CD8-positive, alpha-beta memory T cell (primary cell): ENCODE measurements at regions not wholly inside any gene's neighbourhood (a gene's known extent, or its start where the extent isn't known, plus 50 kb on each side); places are given as distances from the start of the nearest gene placed in this dataset.

Experiments used
- CTCF ChIA-PET: fragments of 350-600 bp; sonication (Branson Sonifier 250); formaldehyde crosslinking; loops from one replicate; lab custom pipeline; 2021; ENCODE audit warnings: antibody characterized with exemption; lab: Charles Lee
- POLR2A ChIA-PET: fragments of 350-600 bp; sonication (Branson Sonifier 250); formaldehyde crosslinking; loops from one replicate; lab custom pipeline; 2021; ENCODE audit warnings: antibody characterized with exemption; lab: Charles Lee
- DNase-seq, 5 donors: peaks; one replicate each; pipeline versions ENCODE4 v3.0.0 to v3.0.0-alpha.2; 2020 to 2022; ENCODE audit warnings: mixed read lengths in 1 of 5
- H3K27ac ChIP-seq: one replicate; pipeline ENCODE4 v1.7.0; 2013; ENCODE audit warnings: low read depth, mild to moderate bottlenecking, low read length, moderate library complexity
- H3K27me3 ChIP-seq: 2 replicates; pipeline ENCODE4 v1.7.0; 2013; ENCODE audit warnings: low read length, mild to moderate bottlenecking; ENCODE audit not compliant: insufficient read depth, poor library complexity, severe bottlenecking
- H3K36me3 ChIP-seq: 2 replicates; pipeline ENCODE4 v1.7.0; 2013; ENCODE audit warnings: mild to moderate bottlenecking, low read length, moderate library complexity; ENCODE audit not compliant: insufficient read depth
- H3K4me1 ChIP-seq: 2 replicates; pipeline ENCODE4 v1.7.0; 2013; ENCODE audit warnings: mild to moderate bottlenecking, low read length, moderate library complexity; ENCODE audit not compliant: insufficient read depth
- H3K4me3 ChIP-seq: 2 replicates; pipeline ENCODE4 v1.7.0; 2013; ENCODE audit warnings: mild to moderate bottlenecking, low read length
- H3K9me3 ChIP-seq: 2 replicates; pipeline ENCODE4 v1.7.0; 2013; ENCODE audit warnings: mild to moderate bottlenecking, low read length
- H3K27ac Mint-ChIP-seq, 8 donors: one replicate each; pipeline ENCODE4 v1.8.0; 2020 to 2021; ENCODE audit warnings: mixed read lengths in 8 of 8, mild to moderate bottlenecking in 6 of 8, inconsistent platforms in 3 of 8, moderate library complexity in 3 of 8
- H3K27me3 Mint-ChIP-seq, 2 donors: one replicate each; pipeline ENCODE4 v1.8.0; 2020 to 2021; ENCODE audit warnings: mixed read lengths in 2 of 2, mild to moderate bottlenecking in 1 of 2, moderate library complexity in 1 of 2
- H3K36me3 Mint-ChIP-seq, 3 donors: one replicate each; pipeline ENCODE4 v1.8.0; 2020 to 2021; ENCODE audit warnings: mixed read lengths in 3 of 3, inconsistent platforms in 1 of 3, mild to moderate bottlenecking in 1 of 3
- H3K4me1 Mint-ChIP-seq, 3 donors: one replicate each; pipeline ENCODE4 v1.8.0; 2020 to 2021; ENCODE audit warnings: mixed read lengths in 3 of 3, inconsistent platforms in 1 of 3, mild to moderate bottlenecking in 1 of 3
- H3K4me3 Mint-ChIP-seq, 7 donors: one replicate each; pipeline ENCODE4 v1.8.0; 2020 to 2021; ENCODE audit warnings: mixed read lengths in 7 of 7, mild to moderate bottlenecking in 6 of 7, moderate library complexity in 4 of 7, inconsistent platforms in 2 of 7
- H3K9me3 Mint-ChIP-seq, 5 donors: one replicate each; pipeline ENCODE4 v1.8.0; 2020 to 2022; ENCODE audit warnings: mixed read lengths in 5 of 5, mild to moderate bottlenecking in 3 of 5, moderate library complexity in 2 of 5, inconsistent platforms in 1 of 5

GRCh38 chr10:2744547-2745200 is 322.7 kb upstream of the PFKP start:
- Histone ChIP-seq H3K9me3 (no peaks in the 10 kb centered on the region), H3K27ac (no peak overlapping the region), H3K4me3 (no peak overlapping the region), H3K36me3 (no peaks in the 10 kb centered on the region), H3K4me1 (no peaks in the 10 kb centered on the region), H3K27me3 (no peaks in the 10 kb centered on the region)
- CTCF ChIA-PET, result no interaction called here
- no peaks in the 10 kb centered on the region for H3K9me3 Mint-ChIP-seq
- POLR2A ChIA-PET, result no interaction called here
- no peak overlapping the region for H3K4me3 Mint-ChIP-seq
- DNase-seq, result no peak
- no peak overlapping the region for H3K27ac Mint-ChIP-seq
- H3K36me3 Mint-ChIP-seq, result no peaks in the 10 kb centered on the region
- H3K27me3 Mint-ChIP-seq, result peaks cover 1 to 6% of the 10 kb centered on the region in 2 donors
- H3K4me1 Mint-ChIP-seq, result no peaks in the 10 kb centered on the region

GRCh38 chr10:2734603-2735002 is 332.7 kb upstream of the PFKP start:
- H3K4me3 Mint-ChIP-seq, result no peak overlapping the region
- H3K9me3 ChIP-seq, result no peaks in the 10 kb centered on the region
- H3K4me1 ChIP-seq, result no peaks in the 10 kb centered on the region
- ChIA-PET CTCF (no interaction called here), POLR2A (no interaction called here)
- H3K4me3 ChIP-seq, result no peak overlapping the region
- peaks cover 0 to 13% (median 4%) of the 10 kb centered on the region in 5 donors for H3K9me3 Mint-ChIP-seq
- H3K27ac Mint-ChIP-seq, result no peak overlapping the region
- no peak overlapping the region for H3K27ac ChIP-seq
- H3K4me1 Mint-ChIP-seq, result no peaks in the 10 kb centered on the region
- peaks cover 0 to 1% (median 0%) of the 10 kb centered on the region in 3 donors for H3K36me3 Mint-ChIP-seq
- no peaks in the 10 kb centered on the region for H3K36me3 ChIP-seq
- peaks cover 0 to 2% of the 10 kb centered on the region in 2 donors for H3K27me3 Mint-ChIP-seq
- H3K27me3 ChIP-seq, result no peaks in the 10 kb centered on the region
- no peak for DNase-seq

GRCh38 chr10:2733278-2733963 is 333.9 kb upstream of the PFKP start:
- Mint-ChIP-seq H3K36me3 (peaks cover 0 to 1% (median 0%) of the 10 kb centered on the region in 3 donors), H3K4me1 (no peaks in the 10 kb centered on the region), H3K27me3 (peaks cover 0 to 2% of the 10 kb centered on the region in 2 donors), H3K9me3 (peaks cover 0 to 16% (median 4%) of the 10 kb centered on the region in 5 donors), H3K4me3 (no peak overlapping the region), H3K27ac (no peak overlapping the region)
- Histone ChIP-seq H3K36me3 (no peaks in the 10 kb centered on the region), H3K4me3 (no peak overlapping the region), H3K9me3 (no peaks in the 10 kb centered on the region), H3K4me1 (no peaks in the 10 kb centered on the region), H3K27me3 (no peaks in the 10 kb centered on the region), H3K27ac (no peak overlapping the region)
- no peak for DNase-seq
- ChIA-PET POLR2A (no interaction called here), CTCF (no interaction called here)

GRCh38 chr10:2731940-2732339 is 335.4 kb upstream of the PFKP start:
- POLR2A ChIA-PET, result no interaction called here
- H3K27me3 ChIP-seq, result no peaks in the 10 kb centered on the region
- Mint-ChIP-seq H3K27ac (no peak overlapping the region), H3K9me3 (peaks cover 0 to 16% (median 4%) of the 10 kb centered on the region in 5 donors), H3K4me1 (no peaks in the 10 kb centered on the region), H3K27me3 (peaks cover 0 to 2% of the 10 kb centered on the region in 2 donors), H3K4me3 (no peak overlapping the region), H3K36me3 (peaks cover 0 to 1% (median 0%) of the 10 kb centered on the region in 3 donors)
- no peaks in the 10 kb centered on the region for H3K4me1 ChIP-seq
- CTCF ChIA-PET, result no interaction called here
- H3K36me3 ChIP-seq, result no peaks in the 10 kb centered on the region
- H3K27ac ChIP-seq, result no peak overlapping the region
- H3K4me3 ChIP-seq, result no peak overlapping the region
- H3K9me3 ChIP-seq, result no peaks in the 10 kb centered on the region
- DNase-seq, result no peak

GRCh38 chr10:2729197-2729596 is 338.2 kb upstream of the PFKP start:
- H3K4me1 Mint-ChIP-seq, result no peaks in the 10 kb centered on the region
- no peaks in the 10 kb centered on the region for H3K4me1 ChIP-seq
- no peak for DNase-seq
- peaks cover 0 to 2% of the 10 kb centered on the region in 2 donors for H3K27me3 Mint-ChIP-seq
- H3K9me3 ChIP-seq, result no peaks in the 10 kb centered on the region
- peaks cover 0 to 1% (median 0%) of the 10 kb centered on the region in 3 donors for H3K36me3 Mint-ChIP-seq
- CTCF ChIA-PET, result no interaction called here
- H3K27ac Mint-ChIP-seq, result no peak overlapping the region
- H3K9me3 Mint-ChIP-seq, result peaks cover 0 to 12% (median 4%) of the 10 kb centered on the region in 5 donors
- H3K4me3 Mint-ChIP-seq, result no peak overlapping the region
- H3K36me3 ChIP-seq, result no peaks in the 10 kb centered on the region
- no peak overlapping the region for H3K27ac ChIP-seq
- no peak overlapping the region for H3K4me3 ChIP-seq
- POLR2A ChIA-PET, result no interaction called here
- no peaks in the 10 kb centered on the region for H3K27me3 ChIP-seq

- Histone ChIP-seq H3K9me3 (no peaks in the 10 kb centered on the region), H3K36me3 (no peaks in the 10 kb centered on the region), H3K27ac (no peak overlapping the region), H3K4me3 (no peak overlapping the region), H3K4me1 (no peaks in the 10 kb centered on the region), H3K27me3 (no peaks in the 10 kb centered on the region)
- Mint-ChIP-seq H3K27ac (no peak overlapping the region), H3K4me1 (no peaks in the 10 kb centered on the region), H3K9me3 (peaks cover 0 to 12% (median 4%) of the 10 kb centered on the region in 5 donors), H3K36me3 (peaks cover 0 to 1% (median 0%) of the 10 kb centered on the region in 3 donors), H3K27me3 (peaks cover 0 to 2% of the 10 kb centered on the region in 2 donors), H3K4me3 (no peak overlapping the region)
- ChIA-PET POLR2A (no interaction called here), CTCF (no interaction called here)
- no peak for DNase-seq
These were observed 339.3 kb upstream of the PFKP start for GRCh38 chr10:2728087-2728486.

GRCh38 chr10:2716596-2716995 is 350.8 kb upstream of the PFKP start:
- Mint-ChIP-seq H3K4me1 (no peaks in the 10 kb centered on the region), H3K4me3 (no peak overlapping the region), H3K27ac (no peak overlapping the region), H3K36me3 (no peaks in the 10 kb centered on the region), H3K27me3 (peaks cover 0 to 3% of the 10 kb centered on the region in 2 donors), H3K9me3 (peaks cover 0 to 3% (median 0%) of the 10 kb centered on the region in 5 donors)
- Histone ChIP-seq H3K27me3 (no peaks in the 10 kb centered on the region), H3K9me3 (no peaks in the 10 kb centered on the region), H3K4me1 (no peaks in the 10 kb centered on the region), H3K36me3 (no peaks in the 10 kb centered on the region), H3K4me3 (no peak overlapping the region), H3K27ac (no peak overlapping the region)
- CTCF ChIA-PET, result no interaction called here
- POLR2A ChIA-PET, result no interaction called here
- DNase-seq, result no peak

- H3K4me1 ChIP-seq, result no peaks in the 10 kb centered on the region
- peaks cover 0 to 3% of the 10 kb centered on the region in 2 donors for H3K27me3 Mint-ChIP-seq
- no peak overlapping the region for H3K27ac ChIP-seq
- POLR2A ChIA-PET, result no interaction called here
- H3K9me3 ChIP-seq, result no peaks in the 10 kb centered on the region
- H3K4me3 ChIP-seq, result no peak overlapping the region
- H3K4me3 Mint-ChIP-seq, result no peak overlapping the region
- DNase-seq, result no peak
- peaks cover 1 to 11% (median 4%) of the 10 kb centered on the region in 5 donors for H3K9me3 Mint-ChIP-seq
- H3K4me1 Mint-ChIP-seq, result no peaks in the 10 kb centered on the region
- CTCF ChIA-PET, result no interaction called here
- H3K36me3 ChIP-seq, result no peaks in the 10 kb centered on the region
- no peaks in the 10 kb centered on the region for H3K27me3 ChIP-seq
- H3K36me3 Mint-ChIP-seq, result no peaks in the 10 kb centered on the region
- H3K27ac Mint-ChIP-seq, result no peak overlapping the region
These were observed 352.8 kb upstream of the PFKP start for GRCh38 chr10:2714597-2714996.
